GM23338 (cell line): ENCODE measurements at regions not wholly inside any gene's neighbourhood (a gene's known extent, or its start where the extent isn't known, plus 50 kb on each side); places are given as distances from the start of the nearest gene placed in this dataset.

Experiments
- ATAC-seq: fragments of 200-7000 bp; cut with Tn5 transposase; 3 replicates; pipeline ENCODE4 v1.9.1; 2020
- DNase-seq: peaks from one replicate; pipeline ENCODE4 v3.0.0-alpha.2; 2015; ENCODE audit warnings: low spot score
- H2AFZ ChIP-seq: fragments of 200-600 bp; sonication (generic); 2 replicates; pipeline ENCODE4 v1.8.0; 2016; ENCODE audit warnings: antibody characterized with exemption, mild to moderate bottlenecking, moderate library complexity
- H3F3A ChIP-seq: fragments of 200-600 bp; sonication (generic); replicated peaks from 2 replicates; pipeline ENCODE4 v1.8.0; 2017; ENCODE audit warnings: antibody characterized with exemption, mixed run types, low read depth
- H3K27ac ChIP-seq: fragments of 200-600 bp; sonication (generic); 2 replicates; pipeline ENCODE4 v1.6.1; 2016; ENCODE audit warnings: low read depth
- H3K27me3 ChIP-seq: fragments of 200-600 bp; sonication (generic); 2 replicates; pipeline ENCODE4 v1.8.0; 2016; ENCODE audit warnings: mild to moderate bottlenecking, mixed run types, moderate library complexity; ENCODE audit not compliant: insufficient read depth
- H3K36me3 ChIP-seq: fragments of 200-600 bp; sonication (generic); 2 replicates; pipeline ENCODE4 v1.8.0; 2016; ENCODE audit warnings: mild to moderate bottlenecking; ENCODE audit not compliant: insufficient read depth
- H3K4me1 ChIP-seq: fragments of 200-600 bp; sonication (generic); 2 replicates; pipeline ENCODE4 v1.8.0; 2016; ENCODE audit warnings: mild to moderate bottlenecking, moderate library complexity; ENCODE audit not compliant: insufficient read depth
- H3K4me2 ChIP-seq: fragments of 200-600 bp; sonication (generic); 2 replicates; pipeline ENCODE4 v1.7.1; 2017; ENCODE audit warnings: mixed run types
- H3K4me3 ChIP-seq: fragments of 200-600 bp; sonication (generic); 2 replicates; pipeline ENCODE4 v1.6.1; 2016; ENCODE audit warnings: mixed run types
- H3K79me2 ChIP-seq: fragments of 200-600 bp; sonication (generic); replicated peaks from 2 replicates; pipeline ENCODE4 v1.8.0; 2017; ENCODE audit warnings: mild to moderate bottlenecking; ENCODE audit not compliant: insufficient read depth
- H3K9me2 ChIP-seq: fragments of 200-600 bp; sonication (generic); 2 replicates; pipeline ENCODE4 v1.8.0; 2017; ENCODE audit not compliant: insufficient read depth
- H4K20me1 ChIP-seq: fragments of 200-600 bp; sonication (generic); replicated peaks from 2 replicates; pipeline ENCODE4 v1.8.0; 2017; ENCODE audit warnings: mild to moderate bottlenecking; ENCODE audit not compliant: insufficient read depth
- H3K27ac Mint-ChIP-seq: 2 replicates; pipeline ENCODE4 v1.8.0; 2020; ENCODE audit warnings: inconsistent platforms, mild to moderate bottlenecking, moderate library complexity, mixed read lengths
- H3K27me3 Mint-ChIP-seq: 3 replicates; pipeline ENCODE4 v1.8.0; 2022; ENCODE audit warnings: low read depth, mild to moderate bottlenecking, moderate library complexity, mixed read lengths, inconsistent platforms; ENCODE audit not compliant: insufficient read depth, poor library complexity
- H3K36me3 Mint-ChIP-seq: 3 replicates; pipeline ENCODE4 v1.8.0; 2021; ENCODE audit warnings: low read depth, mild to moderate bottlenecking, inconsistent platforms, moderate library complexity, mixed read lengths
- H3K4me1 Mint-ChIP-seq: 3 replicates; pipeline ENCODE4 v1.8.0; 2020; ENCODE audit warnings: mild to moderate bottlenecking, inconsistent platforms, mixed read lengths
- H3K4me3 Mint-ChIP-seq: 3 replicates; pipeline ENCODE4 v1.8.0; 2021; ENCODE audit warnings: moderate library complexity, mild to moderate bottlenecking, inconsistent platforms, mixed read lengths
- H3K9me3 Mint-ChIP-seq: 3 replicates; pipeline ENCODE4 v1.8.0; 2020; ENCODE audit warnings: moderate library complexity, mild to moderate bottlenecking, inconsistent platforms, mixed read lengths
- CREB1 ChIP-seq: fragments of 250-450 bp; sonication (Bioruptor Pico); IDR thresholded peaks from 2 replicates; pipeline ENCODE4 v1.5.0; 2020; ENCODE audit warnings: low read depth, mild to moderate bottlenecking, moderate library complexity
- CTCF ChIP-seq, 2 experiments: fragments of 200-600 bp in 1 of 2; sonication (generic) in 1 of 2; conservative IDR thresholded peaks; 2 replicates each; pipeline versions ENCODE4 v1.5.1 to v1.6.1; 2016 to 2017; ENCODE audit warnings: antibody characterized with exemption in 2 of 2, low read depth in 2 of 2, mild to moderate bottlenecking in 2 of 2, moderate library complexity in 1 of 2
- EZH2 ChIP-seq: fragments of 200-600 bp; sonication (generic); IDR thresholded peaks from one replicate; pipeline ENCODE4 v1.8.0; 2017; ENCODE audit warnings: antibody characterized with exemption, mild to moderate bottlenecking, low read depth; ENCODE audit not compliant: unreplicated experiment
- EZH2phosphoT487 ChIP-seq: fragments of 200-600 bp; sonication (generic); IDR thresholded peaks from one replicate; pipeline ENCODE4 v1.8.1; 2018; ENCODE audit warnings: antibody characterized with exemption; ENCODE audit not compliant: unreplicated experiment
- NANOG ChIP-seq: IDR thresholded peaks from 2 replicates; pipeline ENCODE4 v1.6.1; 2016; ENCODE audit warnings: antibody characterized with exemption, borderline replicate concordance
- STAT1 ChIP-seq: IDR thresholded peaks from one replicate; pipeline ENCODE4 v1.6.1; 2016; ENCODE audit warnings: antibody characterized with exemption; ENCODE audit not compliant: unreplicated experiment
- ZNF114 ChIP-seq: fragments of 250-450 bp; sonication (Bioruptor Pico); IDR thresholded peaks from 2 replicates; pipeline ENCODE4 v1.5.0; 2020; ENCODE audit warnings: mild to moderate bottlenecking, moderate library complexity
- ZNF331 ChIP-seq: fragments of 250-450 bp; sonication (Bioruptor Pico); IDR thresholded peaks from 2 replicates; pipeline ENCODE4 v1.5.0; 2020; ENCODE audit warnings: low read depth, mild to moderate bottlenecking, moderate library complexity
- TF ChIP-seq, protein P1 (sequence below): IDR thresholded peaks from 2 replicates; pipeline ENCODE4 v1.6.1; 2016; ENCODE audit warnings: antibody characterized with exemption
- TF ChIP-seq, protein P2 (sequence below): fragments of 250-450 bp; sonication (Bioruptor Pico); IDR thresholded peaks from 2 replicates; pipeline ENCODE4 v1.5.0; 2020; ENCODE audit warnings: mild to moderate bottlenecking, moderate library complexity

DNA sequence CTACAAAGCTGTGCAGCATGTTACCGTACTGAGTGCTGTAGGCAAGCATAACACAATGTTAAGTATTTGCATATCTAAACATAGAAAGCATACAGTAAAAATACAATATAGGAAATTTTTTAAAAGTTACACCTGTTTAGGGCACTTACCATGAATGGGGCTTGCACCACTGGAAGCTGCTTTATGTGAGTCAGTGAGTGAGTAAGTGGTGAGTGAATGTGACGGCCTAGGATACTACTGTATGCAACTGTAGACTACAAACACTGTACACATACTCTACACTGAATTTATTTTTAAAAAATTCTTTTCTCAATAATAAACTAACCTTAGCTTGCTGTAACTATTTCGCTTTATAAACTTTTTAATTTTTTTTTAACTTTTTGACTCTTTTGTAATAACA, 82.1 kb upstream of the FSCB start (continued):
- TF ChIP-seq CTCF (conservative IDR thresholded peaks at IDR 0.05; ENCODE audit: low read depth in 2 of 2) (no peak), ZNF114 (CRISPR knock-in tag) (no peak)

GRCh38 chr14:44586910-44587309, 79.8 kb upstream of the FSCB start:
- H4K20me1 ChIP-seq, result no peaks in the 10 kb centered on the region
- no peaks in the 10 kb centered on the region for H3K79me2 ChIP-seq
- Mint-ChIP-seq H3K27me3 (no peaks in the 10 kb centered on the region), H3K27ac (no peak overlapping the region), H3K36me3 (peaks cover 4% of the 10 kb centered on the region; the same call in 1 of the 3 replicates), H3K4me3 (no peak overlapping the region), H3K4me1 (no peaks in the 10 kb centered on the region), H3K9me3 (peaks cover 17% of the 10 kb centered on the region; the same call in 2 of the 3 replicates)
- no peak for DNase-seq
- H3K9me2 ChIP-seq, result peaks cover 2% of the 10 kb centered on the region; the same call in 1 of the 2 replicates
- no peak for ATAC-seq
- H3K4me1 ChIP-seq, result no peaks in the 10 kb centered on the region
- H3K36me3 ChIP-seq, result no peaks in the 10 kb centered on the region
- H3K27ac ChIP-seq, result no peak overlapping the region
- H3K27me3 ChIP-seq, result no peaks in the 10 kb centered on the region
- H2AFZ ChIP-seq, result no peak overlapping the region
- H3F3A ChIP-seq, result no peaks in the 10 kb centered on the region
- H3K4me2 ChIP-seq, result no peak overlapping the region
- H3K4me3 ChIP-seq, result no peak overlapping the region
- TF ChIP-seq STAT1 (no peak), EZH2phosphoT487 (no peak), ZNF331 (CRISPR knock-in tag) (no peak), NANOG (no peak), CTCF (conservative IDR thresholded peaks at IDR 0.05; ENCODE audit: low read depth in 2 of 2) (no peak), ZNF114 (CRISPR knock-in tag) (no peak), EZH2 (no peak), CREB1 (no peak)
- TF ChIP-seq, protein P1, sequence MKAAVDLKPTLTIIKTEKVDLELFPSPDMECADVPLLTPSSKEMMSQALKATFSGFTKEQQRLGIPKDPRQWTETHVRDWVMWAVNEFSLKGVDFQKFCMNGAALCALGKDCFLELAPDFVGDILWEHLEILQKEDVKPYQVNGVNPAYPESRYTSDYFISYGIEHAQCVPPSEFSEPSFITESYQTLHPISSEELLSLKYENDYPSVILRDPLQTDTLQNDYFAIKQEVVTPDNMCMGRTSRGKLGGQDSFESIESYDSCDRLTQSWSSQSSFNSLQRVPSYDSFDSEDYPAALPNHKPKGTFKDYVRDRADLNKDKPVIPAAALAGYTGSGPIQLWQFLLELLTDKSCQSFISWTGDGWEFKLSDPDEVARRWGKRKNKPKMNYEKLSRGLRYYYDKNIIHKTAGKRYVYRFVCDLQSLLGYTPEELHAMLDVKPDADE, result no peak
- TF ChIP-seq, protein P2, sequence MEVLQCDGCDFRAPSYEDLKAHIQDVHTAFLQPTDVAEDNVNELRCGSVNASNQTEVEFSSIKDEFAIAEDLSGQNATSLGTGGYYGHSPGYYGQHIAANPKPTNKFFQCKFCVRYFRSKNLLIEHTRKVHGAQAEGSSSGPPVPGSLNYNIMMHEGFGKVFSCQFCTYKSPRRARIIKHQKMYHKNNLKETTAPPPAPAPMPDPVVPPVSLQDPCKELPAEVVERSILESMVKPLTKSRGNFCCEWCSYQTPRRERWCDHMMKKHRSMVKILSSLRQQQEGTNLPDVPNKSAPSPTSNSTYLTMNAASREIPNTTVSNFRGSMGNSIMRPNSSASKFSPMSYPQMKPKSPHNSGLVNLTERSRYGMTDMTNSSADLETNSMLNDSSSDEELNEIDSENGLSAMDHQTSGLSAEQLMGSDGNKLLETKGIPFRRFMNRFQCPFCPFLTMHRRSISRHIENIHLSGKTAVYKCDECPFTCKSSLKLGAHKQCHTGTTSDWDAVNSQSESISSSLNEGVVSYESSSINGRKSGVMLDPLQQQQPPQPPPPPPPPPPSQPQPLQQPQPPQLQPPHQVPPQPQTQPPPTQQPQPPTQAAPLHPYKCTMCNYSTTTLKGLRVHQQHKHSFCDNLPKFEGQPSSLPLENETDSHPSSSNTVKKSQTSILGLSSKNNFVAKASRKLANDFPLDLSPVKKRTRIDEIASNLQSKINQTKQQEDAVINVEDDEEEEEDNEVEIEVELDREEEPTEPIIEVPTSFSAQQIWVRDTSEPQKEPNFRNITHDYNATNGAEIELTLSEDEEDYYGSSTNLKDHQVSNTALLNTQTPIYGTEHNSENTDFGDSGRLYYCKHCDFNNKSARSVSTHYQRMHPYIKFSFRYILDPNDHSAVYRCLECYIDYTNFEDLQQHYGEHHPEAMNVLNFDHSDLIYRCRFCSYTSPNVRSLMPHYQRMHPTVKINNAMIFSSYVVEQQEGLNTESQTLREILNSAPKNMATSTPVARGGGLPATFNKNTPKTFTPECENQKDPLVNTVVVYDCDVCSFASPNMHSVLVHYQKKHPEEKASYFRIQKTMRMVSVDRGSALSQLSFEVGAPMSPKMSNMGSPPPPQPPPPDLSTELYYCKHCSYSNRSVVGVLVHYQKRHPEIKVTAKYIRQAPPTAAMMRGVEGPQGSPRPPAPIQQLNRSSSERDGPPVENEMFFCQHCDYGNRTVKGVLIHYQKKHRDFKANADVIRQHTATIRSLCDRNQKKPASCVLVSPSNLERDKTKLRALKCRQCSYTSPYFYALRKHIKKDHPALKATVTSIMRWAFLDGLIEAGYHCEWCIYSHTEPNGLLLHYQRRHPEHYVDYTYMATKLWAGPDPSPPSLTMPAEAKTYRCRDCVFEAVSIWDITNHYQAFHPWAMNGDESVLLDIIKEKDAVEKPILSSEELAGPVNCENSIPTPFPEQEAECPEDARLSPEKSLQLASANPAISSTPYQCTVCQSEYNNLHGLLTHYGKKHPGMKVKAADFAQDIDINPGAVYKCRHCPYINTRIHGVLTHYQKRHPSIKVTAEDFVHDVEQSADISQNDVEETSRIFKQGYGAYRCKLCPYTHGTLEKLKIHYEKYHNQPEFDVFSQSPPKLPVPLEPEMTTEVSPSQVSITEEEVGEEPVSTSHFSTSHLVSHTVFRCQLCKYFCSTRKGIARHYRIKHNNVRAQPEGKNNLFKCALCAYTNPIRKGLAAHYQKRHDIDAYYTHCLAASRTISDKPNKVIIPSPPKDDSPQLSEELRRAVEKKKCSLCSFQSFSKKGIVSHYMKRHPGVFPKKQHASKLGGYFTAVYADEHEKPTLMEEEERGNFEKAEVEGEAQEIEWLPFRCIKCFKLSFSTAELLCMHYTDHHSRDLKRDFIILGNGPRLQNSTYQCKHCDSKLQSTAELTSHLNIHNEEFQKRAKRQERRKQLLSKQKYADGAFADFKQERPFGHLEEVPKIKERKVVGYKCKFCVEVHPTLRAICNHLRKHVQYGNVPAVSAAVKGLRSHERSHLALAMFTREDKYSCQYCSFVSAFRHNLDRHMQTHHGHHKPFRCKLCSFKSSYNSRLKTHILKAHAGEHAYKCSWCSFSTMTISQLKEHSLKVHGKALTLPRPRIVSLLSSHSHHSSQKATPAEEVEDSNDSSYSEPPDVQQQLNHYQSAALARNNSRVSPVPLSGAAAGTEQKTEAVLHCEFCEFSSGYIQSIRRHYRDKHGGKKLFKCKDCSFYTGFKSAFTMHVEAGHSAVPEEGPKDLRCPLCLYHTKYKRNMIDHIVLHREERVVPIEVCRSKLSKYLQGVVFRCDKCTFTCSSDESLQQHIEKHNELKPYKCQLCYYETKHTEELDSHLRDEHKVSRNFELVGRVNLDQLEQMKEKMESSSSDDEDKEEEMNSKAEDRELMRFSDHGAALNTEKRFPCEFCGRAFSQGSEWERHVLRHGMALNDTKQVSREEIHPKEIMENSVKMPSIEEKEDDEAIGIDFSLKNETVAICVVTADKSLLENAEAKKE, result no peak
